SU-DHL-6 (cell line): ENCODE measurements at regions not wholly inside any gene's neighbourhood (a gene's known extent, or its start where the extent isn't known, plus 50 kb on each side); places are given as distances from the start of the nearest gene placed in this dataset.

ENCODE experiments used
- H2AFZ ChIP-seq: fragments of 200-600 bp; sonication (generic); 2 replicates; pipeline ENCODE4 v1.6.1; 2014; ENCODE audit warnings: low read depth, mild to moderate bottlenecking, moderate library complexity, mixed read lengths, antibody characterized with exemption, low read length; ENCODE audit not compliant: severe bottlenecking
- H3F3A ChIP-seq: fragments of 200-600 bp; shearing (Covaris generic); 2 replicates; pipeline ENCODE4 v1.6.0; 2016; ENCODE audit warnings: antibody characterized with exemption, mild to moderate bottlenecking; ENCODE audit not compliant: insufficient read depth
- H3K27ac ChIP-seq: fragments of 200-600 bp; sonication (generic); 2 replicates; pipeline ENCODE4 v1.5.1; 2016; ENCODE audit warnings: low read depth, mild to moderate bottlenecking, low read length, moderate library complexity, mixed read lengths
- H3K27me3 ChIP-seq: fragments of 200-600 bp; sonication (generic), shearing (Covaris generic); 2 replicates; pipeline ENCODE4 v1.6.0; 2014; ENCODE audit warnings: mild to moderate bottlenecking, low read length
- H3K36me3 ChIP-seq: fragments of 200-600 bp; sonication (generic); 2 replicates; pipeline ENCODE4 v1.6.1; 2014; ENCODE audit warnings: mild to moderate bottlenecking, low read length, mixed read lengths
- H3K4me2 ChIP-seq: fragments of 300-600, 200-600 bp; shearing (Covaris generic), sonication (generic); 2 replicates; pipeline ENCODE4 v1.6.0; 2014; ENCODE audit warnings: low read length, low read depth, mild to moderate bottlenecking; ENCODE audit not compliant: poor library complexity, severe bottlenecking
- H3K4me3 ChIP-seq: fragments of 200-600 bp; sonication (generic); 2 replicates; pipeline ENCODE4 v1.5.1; 2014; ENCODE audit warnings: antibody characterized with exemption, low read length, mild to moderate bottlenecking, mixed read lengths; ENCODE audit not compliant: insufficient read depth, poor library complexity, severe bottlenecking
- H3K79me2 ChIP-seq: fragments of 200-600 bp; sonication (generic); 2 replicates; pipeline ENCODE4 v1.6.1; 2014; ENCODE audit warnings: mild to moderate bottlenecking, low read length, moderate library complexity; ENCODE audit not compliant: insufficient read depth
- H3K9ac ChIP-seq: fragments of 200-600 bp; sonication (generic); 2 replicates; pipeline ENCODE4 v1.7.0; 2014; ENCODE audit warnings: mild to moderate bottlenecking, low read length
- H3K9me2 ChIP-seq: fragments of 200-600 bp; sonication (generic); replicated peaks from 2 replicates; pipeline ENCODE4 v1.6.1; 2014; ENCODE audit warnings: low read length; ENCODE audit not compliant: insufficient read depth
- H3K9me3 ChIP-seq: fragments of 200-600 bp; sonication (generic); 2 replicates; pipeline ENCODE4 v1.6.1; 2014; ENCODE audit warnings: low read length, mixed read lengths; ENCODE audit not compliant: insufficient read depth
- H4K20me1 ChIP-seq: fragments of 200-600 bp; sonication (generic); 2 replicates; pipeline ENCODE4 v1.6.1; 2014; ENCODE audit warnings: low read depth, mild to moderate bottlenecking, antibody characterized with exemption, low read length, moderate library complexity, mixed read lengths
- EZH2phosphoT487 ChIP-seq: fragments of 200-600 bp; sonication (generic), shearing (Covaris generic); conservative IDR thresholded peaks from 2 replicates; pipeline ENCODE4 v1.6.1; 2018; ENCODE audit warnings: mild to moderate bottlenecking, antibody characterized with exemption, low read length, moderate library complexity, mixed read lengths
- TF ChIP-seq, protein P1 (sequence below): fragments of 200-600 bp; sonication (generic); IDR thresholded peaks from one replicate; pipeline ENCODE4 v1.5.1; 2017; ENCODE audit warnings: antibody characterized with exemption, mild to moderate bottlenecking, low read length, moderate library complexity; ENCODE audit not compliant: insufficient read depth, poor library complexity, severe bottlenecking

DNA sequence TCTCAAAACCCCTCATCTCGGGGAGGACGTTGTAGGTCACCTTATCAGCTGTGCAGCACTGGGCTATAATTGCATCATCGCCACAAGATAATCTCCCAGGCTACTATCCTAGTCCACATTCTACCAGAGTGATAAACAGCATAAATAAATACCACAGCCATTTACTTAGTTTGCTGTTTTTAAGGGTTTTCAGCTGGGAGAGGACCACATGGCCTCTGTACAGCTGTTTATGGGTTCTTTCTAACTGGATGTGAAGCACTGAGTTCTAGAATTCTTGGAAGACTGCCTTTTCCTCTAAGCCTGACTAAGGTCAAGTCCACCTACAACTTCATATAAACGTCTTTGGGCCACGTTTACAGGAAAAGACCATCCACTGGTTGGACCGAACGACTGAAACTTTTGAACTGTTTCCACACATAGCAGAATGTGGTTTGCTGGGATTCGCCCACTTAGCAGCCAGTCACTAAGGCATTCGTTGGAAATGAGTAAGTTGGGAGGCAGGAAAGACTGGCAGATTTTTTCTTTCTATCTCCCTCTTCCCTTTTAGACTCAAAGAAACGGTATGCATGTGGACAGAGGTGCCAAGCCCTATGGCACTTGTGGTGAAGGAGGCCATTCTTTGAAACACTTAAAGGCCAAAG, 752.5 kb upstream of the SGCG start:
- no peaks in the 10 kb centered on the region for H3K9me2 ChIP-seq
- H3K27me3 ChIP-seq = no peaks in the 10 kb centered on the region
- H3K4me2 ChIP-seq = no peak overlapping the region
- TF ChIP-seq EZH2phosphoT487 = no peak
- TF ChIP-seq, protein P1, sequence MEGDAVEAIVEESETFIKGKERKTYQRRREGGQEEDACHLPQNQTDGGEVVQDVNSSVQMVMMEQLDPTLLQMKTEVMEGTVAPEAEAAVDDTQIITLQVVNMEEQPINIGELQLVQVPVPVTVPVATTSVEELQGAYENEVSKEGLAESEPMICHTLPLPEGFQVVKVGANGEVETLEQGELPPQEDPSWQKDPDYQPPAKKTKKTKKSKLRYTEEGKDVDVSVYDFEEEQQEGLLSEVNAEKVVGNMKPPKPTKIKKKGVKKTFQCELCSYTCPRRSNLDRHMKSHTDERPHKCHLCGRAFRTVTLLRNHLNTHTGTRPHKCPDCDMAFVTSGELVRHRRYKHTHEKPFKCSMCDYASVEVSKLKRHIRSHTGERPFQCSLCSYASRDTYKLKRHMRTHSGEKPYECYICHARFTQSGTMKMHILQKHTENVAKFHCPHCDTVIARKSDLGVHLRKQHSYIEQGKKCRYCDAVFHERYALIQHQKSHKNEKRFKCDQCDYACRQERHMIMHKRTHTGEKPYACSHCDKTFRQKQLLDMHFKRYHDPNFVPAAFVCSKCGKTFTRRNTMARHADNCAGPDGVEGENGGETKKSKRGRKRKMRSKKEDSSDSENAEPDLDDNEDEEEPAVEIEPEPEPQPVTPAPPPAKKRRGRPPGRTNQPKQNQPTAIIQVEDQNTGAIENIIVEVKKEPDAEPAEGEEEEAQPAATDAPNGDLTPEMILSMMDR = no peak
- H3F3A ChIP-seq = no peaks in the 10 kb centered on the region
- H3K9me3 ChIP-seq = no peaks in the 10 kb centered on the region
- H3K4me3 ChIP-seq = no peak overlapping the region
- H3K36me3 ChIP-seq = no peaks in the 10 kb centered on the region
- H2AFZ ChIP-seq = no peak overlapping the region
- no peaks in the 10 kb centered on the region for H4K20me1 ChIP-seq
- no peaks in the 10 kb centered on the region for H3K79me2 ChIP-seq
- H3K27ac ChIP-seq = no peak overlapping the region
- no peak overlapping the region for H3K9ac ChIP-seq

DNA sequence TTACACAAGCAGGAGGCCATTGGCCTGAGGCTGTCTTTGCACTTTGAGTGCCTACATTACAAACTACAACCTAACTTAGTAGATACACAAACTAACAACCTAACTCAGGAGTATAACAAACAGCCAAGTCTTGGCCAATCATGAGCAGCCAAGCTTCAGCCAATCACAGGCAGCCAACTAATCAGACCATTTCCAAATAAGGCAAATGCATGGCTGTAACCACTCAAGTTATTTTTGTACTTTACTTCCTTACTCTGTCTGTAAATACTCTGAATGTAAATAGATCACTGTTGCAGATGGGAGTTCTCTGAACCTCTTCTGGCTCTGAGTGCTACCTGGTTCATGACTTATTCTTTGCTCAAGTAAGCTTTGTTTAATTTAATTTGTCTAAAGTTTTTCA, 748.1 kb upstream of the SGCG start:
- no peaks in the 10 kb centered on the region for H3K9me3 ChIP-seq
- no peak overlapping the region for H3K9ac ChIP-seq
- no peak overlapping the region for H3K4me2 ChIP-seq
- H4K20me1 ChIP-seq = no peaks in the 10 kb centered on the region
- H3K27ac ChIP-seq = no peak overlapping the region
- H3K4me3 ChIP-seq = no peak overlapping the region
- H3K27me3 ChIP-seq = no peaks in the 10 kb centered on the region
- no peaks in the 10 kb centered on the region for H3K79me2 ChIP-seq
- H3K36me3 ChIP-seq = no peaks in the 10 kb centered on the region
- H3F3A ChIP-seq = no peaks in the 10 kb centered on the region
- H2AFZ ChIP-seq = no peak overlapping the region
- TF ChIP-seq, protein P1 = no peak
- no peaks in the 10 kb centered on the region for H3K9me2 ChIP-seq

GRCh38 chr13:22447132-22447886, 733.5 kb upstream of the SGCG start:
- Histone ChIP-seq H3K4me3 (no peak overlapping the region), H3K9ac (no peak overlapping the region), H2AFZ (no peak overlapping the region), H3K27ac (no peak overlapping the region), H3F3A (no peaks in the 10 kb centered on the region), H3K9me3 (no peaks in the 10 kb centered on the region), H4K20me1 (no peaks in the 10 kb centered on the region), H3K27me3 (no peaks in the 10 kb centered on the region), H3K4me2 (no peak overlapping the region), H3K9me2 (no peaks in the 10 kb centered on the region; the same call in 1 of the 2 replicates), H3K79me2 (no peaks in the 10 kb centered on the region), H3K36me3 (no peaks in the 10 kb centered on the region)
- TF ChIP-seq, protein P1 = no peak
